Ascending aorta (tissue), 2 donors: ENCODE measurements at regions not wholly inside any gene's neighbourhood (a gene's known extent, or its start where the extent isn't known, plus 50 kb on each side); places are given as distances from the start of the nearest gene placed in this dataset.

ENCODE experiments used
- DNase-seq, 2 donors: peaks; one replicate each; pipeline ENCODE4 v3.0.0-alpha.2; 2019; ENCODE audit warnings: low spot score in 2 of 2
- H3K27ac ChIP-seq, 2 donors: fragments of 200-600 bp; sonication (generic); one replicate each; pipeline ENCODE4 v1.5.1; 2016 to 2017; ENCODE audit warnings: mild to moderate bottlenecking in 1 of 2
- H3K27me3 ChIP-seq: fragments of 200-600 bp; sonication (generic); one replicate; pipeline ENCODE4 v1.5.1; 2017
- H3K36me3 ChIP-seq, 2 donors: fragments of 200-600 bp; sonication (generic); one replicate each; pipeline ENCODE4 v1.5.1; 2016
- H3K4me1 ChIP-seq, 2 donors: fragments of 200-600 bp; sonication (generic); one replicate each; pipeline ENCODE4 v1.5.1; 2016 to 2017; ENCODE audit warnings: mild to moderate bottlenecking in 1 of 2
- H3K4me3 ChIP-seq, 2 donors: fragments of 200-600 bp; sonication (generic); one replicate each; pipeline ENCODE4 v1.5.1; 2016 to 2017; ENCODE audit warnings: mild to moderate bottlenecking in 1 of 2
- H3K9me3 ChIP-seq, 2 donors: fragments of 200-600 bp; sonication (generic); one replicate each; pipeline ENCODE4 v1.5.1; 2016
- CTCF ChIP-seq, 3 experiments: fragments of 200-600 bp in 2 of 3; fragments of 450-650 bp in 1 of 3; sonication (generic) in 2 of 3; IDR thresholded peaks; one replicate each; pipeline ENCODE4 v1.5.1; 2016 to 2019; ENCODE audit warnings: antibody characterized with exemption in 3 of 3, mild to moderate bottlenecking in 1 of 3, moderate library complexity in 1 of 3
- intact Hi-C: fragments of 100-400 bp; cut with DNase I; formaldehyde crosslinking; loops from one replicate; pipeline ENCODE4 v1.15.1; 2023

DNA sequence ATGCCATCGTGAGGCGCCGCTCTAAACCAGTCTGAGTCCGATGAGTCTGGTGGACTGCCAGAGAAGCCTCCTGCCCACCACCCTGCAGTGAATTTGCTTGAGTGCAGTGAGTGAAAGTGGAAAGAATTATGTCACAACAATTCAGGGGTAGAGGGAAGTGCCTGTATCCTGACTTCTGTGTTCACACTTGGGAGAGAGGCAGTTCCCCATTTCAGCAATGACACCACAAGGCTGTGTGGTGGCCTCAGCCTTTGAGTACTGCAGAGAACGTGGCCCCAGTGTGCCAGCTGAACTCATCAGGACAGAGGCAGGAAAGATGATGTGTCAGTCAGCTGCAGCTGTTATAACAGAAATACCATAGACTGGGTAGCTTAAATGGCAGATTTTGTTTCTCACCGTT, 155.6 kb downstream of the COG6 start:
- Histone ChIP-seq H3K4me3 (no peak overlapping the region), H3K27ac (no peak overlapping the region), H3K27me3 (no peaks in the 10 kb centered on the region), H3K9me3 (no peaks in the 10 kb centered on the region), H3K4me1 (no peaks in the 10 kb centered on the region), H3K36me3 (no peaks in the 10 kb centered on the region)
- no peak for TF ChIP-seq CTCF (IDR thresholded peaks at IDR 0.05)
- intact Hi-C loops, result no loop called here
- no peak for DNase-seq

DNA sequence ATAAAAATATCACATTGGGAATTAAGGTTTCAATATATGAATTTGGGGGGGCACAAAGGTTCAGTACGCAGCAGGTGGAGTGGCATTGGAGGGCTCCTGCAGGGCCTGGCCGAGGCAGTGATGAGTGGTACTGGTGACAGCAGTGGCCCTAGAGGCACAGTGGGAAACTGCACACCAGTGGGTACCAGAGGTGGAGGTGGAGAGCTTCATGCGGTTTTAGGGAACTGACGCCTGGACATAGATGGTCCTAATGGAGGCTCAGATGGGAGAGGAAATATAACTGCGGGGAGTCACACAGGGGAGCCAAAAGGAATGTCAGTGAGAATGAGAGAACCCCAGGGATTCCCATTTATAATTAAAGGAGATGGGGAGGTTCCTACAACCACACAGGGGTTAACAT, 156.2 kb downstream of the COG6 start:
- intact Hi-C loops, result no loop called here
- no peak for TF ChIP-seq CTCF (IDR thresholded peaks at IDR 0.05)

GRCh38 chr13:39815345-39816111, 160.1 kb downstream of the COG6 start:
- Histone ChIP-seq H3K4me1 (no peaks in the 10 kb centered on the region), H3K9me3 (no peaks in the 10 kb centered on the region), H3K4me3 (no peak overlapping the region), H3K27ac (no peak overlapping the region), H3K36me3 (no peaks in the 10 kb centered on the region), H3K27me3 (no peaks in the 10 kb centered on the region)
- TF ChIP-seq CTCF (IDR thresholded peaks at IDR 0.05), result no peak
- no peak for DNase-seq
- intact Hi-C loops, result no loop called here

More for the DNA sequence above, 156.2 kb downstream of the COG6 start:
- Histone ChIP-seq H3K27ac (no peak overlapping the region), H3K27me3 (no peaks in the 10 kb centered on the region), H3K4me1 (no peaks in the 10 kb centered on the region), H3K9me3 (no peaks in the 10 kb centered on the region), H3K4me3 (no peak overlapping the region), H3K36me3 (no peaks in the 10 kb centered on the region)
- DNase-seq, result no peak

GRCh38 chr13:39816936-39817335, 161.5 kb downstream of the COG6 start:
- no peak for TF ChIP-seq CTCF (IDR thresholded peaks at IDR 0.05)
- Histone ChIP-seq H3K36me3 (no peaks in the 10 kb centered on the region), H3K9me3 (no peaks in the 10 kb centered on the region), H3K27ac (no peak overlapping the region), H3K4me1 (no peaks in the 10 kb centered on the region), H3K4me3 (no peak overlapping the region), H3K27me3 (no peaks in the 10 kb centered on the region)
- no peak for DNase-seq
- intact Hi-C loops, result no loop called here

- no peaks in the 10 kb centered on the region for H3K36me3 ChIP-seq
These were observed 163.5 kb downstream of the COG6 start for GRCh38 chr13:39818953-39819352.

More at GRCh38 chr13:39818953-39819352, 163.5 kb downstream of the COG6 start:
- no peaks in the 10 kb centered on the region for H3K9me3 ChIP-seq
- H3K4me3 ChIP-seq, result no peak overlapping the region
- no peak for DNase-seq
- no peaks in the 10 kb centered on the region for H3K4me1 ChIP-seq
- TF ChIP-seq CTCF (IDR thresholded peaks at IDR 0.05), result no peak
- intact Hi-C loops, result no loop called here
- H3K27me3 ChIP-seq, result no peaks in the 10 kb centered on the region
- no peak overlapping the region for H3K27ac ChIP-seq
